ENCODE measurements at regions not wholly inside any gene's neighbourhood (a gene's known extent, or its start where the extent isn't known, plus 50 kb on each side); places are given as distances from the start of the nearest gene placed in this dataset.
"Not testable (repeated sequence)": the region's sequence is repeated elsewhere in the genome, so short reads cannot be mapped to it uniquely, and the experiment has no call there.

GRCh38 chr17:74113952-74114351 lies 89.5 kb upstream of the RPL38 start:
- no peak for DNase-seq (ENCODE audit: low spot score)

- DNase-seq (ENCODE audit: low spot score), result no peak
These were observed 88.5 kb upstream of the RPL38 start for GRCh38 chr17:74114881-74115470.

- no peak for DNase-seq (ENCODE audit: low spot score)
These were observed 87.9 kb upstream of the RPL38 start for GRCh38 chr17:74115586-74115985.

GRCh38 chr17:74116087-74116717 lies 87.3 kb upstream of the RPL38 start:
- DNase-seq (ENCODE audit: low spot score), result peak; percentile 91

GRCh38 chr17:74117087-74117698 lies 86.3 kb upstream of the RPL38 start:
- no peak for DNase-seq (ENCODE audit: low spot score)

GRCh38 chr17:74117999-74118421 lies 85.5 kb upstream of the RPL38 start:
- no peak for DNase-seq (ENCODE audit: low spot score)

- DNase-seq (ENCODE audit: low spot score), result no peak
These were observed 85.0 kb upstream of the RPL38 start for GRCh38 chr17:74118504-74118903.

- no peak for DNase-seq (ENCODE audit: low spot score)
These were observed 84.4 kb upstream of the RPL38 start for GRCh38 chr17:74119049-74119580.

GRCh38 chr17:74119965-74120364 lies 83.5 kb upstream of the RPL38 start:
- DNase-seq (ENCODE audit: low spot score), result no peak

- peak; percentile 88 for DNase-seq (ENCODE audit: low spot score)
These were observed 80.1 kb upstream of the RPL38 start for GRCh38 chr17:74123350-74123749.

GRCh38 chr17:74123866-74124444 lies 79.5 kb upstream of the RPL38 start:
- no peak for DNase-seq (ENCODE audit: low spot score)

- no peak for DNase-seq (ENCODE audit: low spot score)
These were observed 78.3 kb upstream of the RPL38 start for GRCh38 chr17:74125156-74125555.

GRCh38 chr17:74126179-74126900 lies 77.1 kb upstream of the RPL38 start:
- DNase-seq (ENCODE audit: low spot score), result no peak

GRCh38 chr17:74126959-74127358 lies 76.5 kb upstream of the RPL38 start:
- no peak for DNase-seq (ENCODE audit: low spot score)

- DNase-seq (ENCODE audit: low spot score), result no peak
These were observed 74.8 kb upstream of the RPL38 start for GRCh38 chr17:74128456-74129211.

GRCh38 chr17:74129800-74130199 lies 73.7 kb upstream of the RPL38 start:
- DNase-seq (ENCODE audit: low spot score), result not testable (repeated sequence)

- no peak for DNase-seq (ENCODE audit: low spot score)
These were observed 73.2 kb upstream of the RPL38 start for GRCh38 chr17:74130276-74130675.

- DNase-seq (ENCODE audit: low spot score), result no peak
These were observed 72.6 kb upstream of the RPL38 start for GRCh38 chr17:74130841-74131240.

- no peak for DNase-seq (ENCODE audit: low spot score)
These were observed 71.1 kb upstream of the RPL38 start for GRCh38 chr17:74132354-74132753.

GRCh38 chr17:74133740-74134139 lies 69.7 kb upstream of the RPL38 start:
- DNase-seq (ENCODE audit: low spot score), result no peak

- not testable (repeated sequence) for DNase-seq (ENCODE audit: low spot score)
These were observed 69.2 kb upstream of the RPL38 start for GRCh38 chr17:74134234-74134633.

Data from A172 (cell line).